IMR-90 (cell line): ENCODE measurements at regions not wholly inside any gene's neighbourhood (a gene's known extent, or its start where the extent isn't known, plus 50 kb on each side); places are given as distances from the start of the nearest gene placed in this dataset.

Experiments used
- ATAC-seq: fragments of 200-7000 bp; cut with Tn5 transposase; 2 replicates; pipeline ENCODE4 v1.9.1; 2020; ENCODE audit warnings: low read depth, mild to moderate bottlenecking, moderate library complexity
- BruUV-seq: library from RNA; stranded (reverse); fragments of 400-500 nt; replicated peaks from 2 replicates; lab custom pipeline; 2021; lab: Mats Ljungman, UMichigan
- CTCF ChIA-PET: fragments of 300-600 bp; formaldehyde crosslinking; extraction: SDS; loops from one replicate; lab custom pipeline; 2021; ENCODE audit warnings: antibody characterized with exemption; lab: Yijun Ruan, JAX
- POLR2A ChIA-PET: fragments of 300-600 bp; sonication (Branson Sonifier 250); formaldehyde crosslinking; loops from one replicate; lab custom pipeline; 2022; ENCODE audit warnings: antibody characterized with exemption; ENCODE audit not compliant: unreplicated experiment; lab: Charles Lee
- DNase-seq: peaks from one replicate; pipeline ENCODE4 v3.0.0; 2013
- H2AFZ ChIP-seq: replicated peaks from 2 replicates; pipeline ENCODE3; 2013; ENCODE audit warnings: low read length, mild to moderate bottlenecking; ENCODE audit not compliant: poor library complexity
- H2AK5ac ChIP-seq: 2 replicates; pipeline ENCODE4 v1.6.1; 2013; ENCODE audit warnings: low read depth, low read length, inconsistent platforms
- H2AK9ac ChIP-seq: replicated peaks from 2 replicates; pipeline ENCODE3; 2013; ENCODE audit warnings: mild to moderate bottlenecking, low read depth, low read length, moderate library complexity; ENCODE audit not compliant: poor library complexity
- H2BK120ac ChIP-seq: 2 replicates; pipeline ENCODE4 v1.6.1; 2013; ENCODE audit warnings: low read depth, low read length, inconsistent platforms
- H2BK15ac ChIP-seq: 3 replicates; pipeline ENCODE4 v1.6.1; 2013; ENCODE audit warnings: low read depth, low read length, inconsistent platforms
- H2BK20ac ChIP-seq: 2 replicates; pipeline ENCODE4 v1.6.1; 2013; ENCODE audit warnings: low read depth, mild to moderate bottlenecking, inconsistent platforms, low read length, moderate library complexity
- H2BK5ac ChIP-seq: 2 replicates; pipeline ENCODE4 v1.6.1; 2013; ENCODE audit warnings: mild to moderate bottlenecking, low read depth, low read length, inconsistent platforms; ENCODE audit not compliant: poor library complexity, severe bottlenecking
- H3K14ac ChIP-seq: replicated peaks from 2 replicates; pipeline ENCODE4 v1.6.1; 2013; ENCODE audit warnings: low read depth, low read length, inconsistent platforms
- H3K18ac ChIP-seq: 2 replicates; pipeline ENCODE4 v1.6.1; 2013; ENCODE audit warnings: low read depth, low read length, control low read depth
- H3K23ac ChIP-seq: 2 replicates; pipeline ENCODE4 v1.6.1; 2013; ENCODE audit warnings: low read depth, low read length, inconsistent platforms
- H3K27ac ChIP-seq: 2 replicates; pipeline ENCODE4 v1.5.1; 2013; ENCODE audit warnings: mild to moderate bottlenecking, control low read depth, low read length; ENCODE audit not compliant: insufficient read depth
- H3K27me3 ChIP-seq: 2 replicates; pipeline ENCODE4 v1.6.1; 2013; ENCODE audit warnings: low read length; ENCODE audit not compliant: control insufficient read depth, insufficient read depth
- H3K36me3 ChIP-seq: 2 replicates; pipeline ENCODE4 v1.6.1; 2013; ENCODE audit warnings: low read length, mixed read lengths; ENCODE audit not compliant: control insufficient read depth, insufficient read depth
- H3K4ac ChIP-seq: 2 replicates; pipeline ENCODE4 v1.6.1; 2013; ENCODE audit warnings: low read depth, low read length, inconsistent platforms
- H3K4me1 ChIP-seq: 2 replicates; pipeline ENCODE4 v1.6.1; 2013; ENCODE audit warnings: low read length, mixed read lengths; ENCODE audit not compliant: control insufficient read depth, insufficient read depth
- H3K4me2 ChIP-seq: 2 replicates; pipeline ENCODE4 v1.6.1; 2013; ENCODE audit warnings: low read depth, mild to moderate bottlenecking, control low read depth, low read length, moderate library complexity
- H3K4me3 ChIP-seq: 2 replicates; pipeline ENCODE4 v1.5.1; 2013; ENCODE audit warnings: low read depth, mild to moderate bottlenecking, control low read depth, low read length, moderate library complexity; ENCODE audit not compliant: insufficient read depth
- H3K56ac ChIP-seq: 2 replicates; pipeline ENCODE4 v1.6.1; 2013; ENCODE audit warnings: low read length, inconsistent platforms; ENCODE audit not compliant: insufficient read depth; ENCODE audit errors: extremely low read depth
- H3K79me1 ChIP-seq, 2 experiments: 2 replicates each; pipeline ENCODE4 v1.6.1; 2013; ENCODE audit warnings: low read length in 2 of 2, inconsistent platforms in 1 of 2, low read depth in 1 of 2
- H3K9ac ChIP-seq: 2 replicates; pipeline ENCODE4 v1.6.1; 2013; ENCODE audit warnings: low read depth, low read length, control low read depth
- H3K9me1 ChIP-seq: 2 replicates; pipeline ENCODE4 v1.6.1; 2013; ENCODE audit warnings: low read length, inconsistent platforms; ENCODE audit not compliant: insufficient read depth
- H3K9me3 ChIP-seq: 2 replicates; pipeline ENCODE4 v1.6.1; 2013; ENCODE audit warnings: low read length; ENCODE audit not compliant: control insufficient read depth, insufficient read depth
- H4K20me1 ChIP-seq: 2 replicates; pipeline ENCODE4 v1.6.1; 2013; ENCODE audit warnings: low read length, inconsistent platforms; ENCODE audit not compliant: insufficient read depth
- H4K5ac ChIP-seq: 2 replicates; pipeline ENCODE4 v1.6.1; 2013; ENCODE audit warnings: mild to moderate bottlenecking, low read depth, low read length, control low read depth
- H4K8ac ChIP-seq, 2 experiments: 2 replicates each; pipeline ENCODE4 v1.6.1; 2013; ENCODE audit warnings: low read depth in 2 of 2, low read length in 2 of 2, control low read depth in 1 of 2, inconsistent platforms in 1 of 2
- H4K91ac ChIP-seq: 2 replicates; pipeline ENCODE4 v1.6.1; 2013; ENCODE audit warnings: low read depth, low read length, inconsistent platforms; ENCODE audit not compliant: insufficient read depth
- BHLHE40 ChIP-seq: fragments of 150-350 bp; IDR thresholded peaks from 2 replicates; pipeline ENCODE4 v1.6.1; 2016; ENCODE audit warnings: mild to moderate bottlenecking, low read depth, low read length
- CEBPB ChIP-seq: IDR thresholded peaks from 2 replicates; pipeline ENCODE4 v1.6.1; 2012; ENCODE audit warnings: low read depth, low read length, improper control_type of control experiment
- CHD1 ChIP-seq: IDR thresholded peaks from 2 replicates; pipeline ENCODE4 v1.6.1; 2012; ENCODE audit warnings: low read depth, low read length, improper control_type of control experiment
- CTCF ChIP-seq: conservative IDR thresholded peaks from 2 replicates; pipeline ENCODE4 v1.5.1; 2012; ENCODE audit warnings: mild to moderate bottlenecking, low read depth, low read length, improper control_type of control experiment
- ELK1 ChIP-seq: fragments of 150-350 bp; IDR thresholded peaks from 2 replicates; pipeline ENCODE4 v1.6.1; 2016; ENCODE audit warnings: low read depth, mild to moderate bottlenecking, low read length, moderate library complexity, borderline replicate concordance
- FOS ChIP-seq: fragments of 150-350 bp; IDR thresholded peaks from 2 replicates; pipeline ENCODE4 v1.6.1; 2016; ENCODE audit warnings: low read depth, low read length
- MAFK ChIP-seq: IDR thresholded peaks from 2 replicates; pipeline ENCODE4 v1.6.1; 2012; ENCODE audit warnings: low read depth, low read length, improper control_type of control experiment
- MAZ ChIP-seq: IDR thresholded peaks from 2 replicates; pipeline ENCODE4 v1.6.1; 2012; ENCODE audit warnings: low read depth, mild to moderate bottlenecking, low read length, improper control_type of control experiment, moderate library complexity, borderline replicate concordance
- MXI1 ChIP-seq: IDR thresholded peaks from 2 replicates; pipeline ENCODE4 v1.6.1; 2012; ENCODE audit warnings: low read depth, mild to moderate bottlenecking, low read length, moderate library complexity, borderline replicate concordance
- NFE2L2 ChIP-seq: fragments of 150-350 bp; IDR thresholded peaks from 2 replicates; pipeline ENCODE4 v1.6.1; 2016; ENCODE audit warnings: low read depth, mild to moderate bottlenecking, low read length
- POLR2A ChIP-seq: IDR thresholded peaks from 2 replicates; pipeline ENCODE4 v1.6.1; 2012; ENCODE audit warnings: mild to moderate bottlenecking, low read depth, low read length
- RAD21 ChIP-seq: IDR thresholded peaks from 2 replicates; pipeline ENCODE4 v1.6.1; 2012; ENCODE audit warnings: low read length, improper control_type of control experiment
- RCOR1 ChIP-seq: IDR thresholded peaks from 2 replicates; pipeline ENCODE4 v1.6.1; 2012; ENCODE audit warnings: mild to moderate bottlenecking, low read length, improper control_type of control experiment; ENCODE audit not compliant: insufficient replicate concordance
- RFX5 ChIP-seq: IDR thresholded peaks from 2 replicates; pipeline ENCODE4 v1.8.0; 2012; ENCODE audit warnings: low read depth, mild to moderate bottlenecking, low read length, moderate library complexity
- SMC3 ChIP-seq: fragments of 150-350 bp; IDR thresholded peaks from 2 replicates; pipeline ENCODE4 v1.6.1; 2016; ENCODE audit warnings: low read depth, mild to moderate bottlenecking, antibody characterized with exemption, low read length, moderate library complexity
- USF2 ChIP-seq: fragments of 150-350 bp; IDR thresholded peaks from 2 replicates; pipeline ENCODE4 v1.6.1; 2017; ENCODE audit warnings: mild to moderate bottlenecking, antibody characterized with exemption, low read length, low read depth
- dilution Hi-C: fragments of 300-500 bp; cut with HindIII; formaldehyde crosslinking; loops from one replicate; pipeline ENCODE4 v1.14.3; 2018; ENCODE audit warnings: low sequenced_read_pairs; ENCODE audit not compliant: unreplicated experiment
- in situ Hi-C: fragments of 300-500 bp; cut with MboI; formaldehyde crosslinking; loops from 3 replicates; pipeline ENCODE4 v1.14.3; 2019; ENCODE audit warnings: low sequenced_read_pairs, inconsistent platforms, mixed read lengths
- intact Hi-C: fragments of 100-400 bp; cut with micrococcal nuclease; formaldehyde crosslinking; loops from 2 replicates; pipeline ENCODE4 v1.10.0; 2022

GRCh38 chr16:58958749-58959148 lies 224.6 kb upstream of the GOT2 start:
- H4K8ac ChIP-seq: no peak overlapping the region
- no peak overlapping the region for H3K56ac ChIP-seq
- H3K9ac ChIP-seq: no peak overlapping the region
- no peak overlapping the region for H4K5ac ChIP-seq
- no peak overlapping the region for H3K4me3 ChIP-seq
- H3K23ac ChIP-seq: no peak overlapping the region
- no peak overlapping the region for H2BK5ac ChIP-seq
- no peak for TF ChIP-seq RCOR1
- TF ChIP-seq POLR2A: no peak
- TF ChIP-seq CEBPB: no peak
- no peak for TF ChIP-seq MAZ
- TF ChIP-seq MXI1: no peak
- TF ChIP-seq FOS: no peak
- no peak for TF ChIP-seq NFE2L2
- no peak for TF ChIP-seq USF2
- no peak for TF ChIP-seq CTCF
- TF ChIP-seq SMC3: no peak
- TF ChIP-seq BHLHE40: no peak
- no peak for TF ChIP-seq MAFK
- TF ChIP-seq CHD1: no peak
- TF ChIP-seq RAD21: no peak
- TF ChIP-seq RFX5: no peak
- TF ChIP-seq ELK1: no peak
- H4K20me1 ChIP-seq: no peaks in the 10 kb centered on the region
- no peak overlapping the region for H3K4ac ChIP-seq
- no peaks in the 10 kb centered on the region for H3K79me1 ChIP-seq
- no peak overlapping the region for H3K14ac ChIP-seq
- intact Hi-C loops: no loop called here
- H2BK20ac ChIP-seq: no peak overlapping the region
- H4K91ac ChIP-seq: no peak overlapping the region
- no peaks in the 10 kb centered on the region for H3K27me3 ChIP-seq
- no peak for ATAC-seq
- no peak overlapping the region for H2AFZ ChIP-seq
- no peak overlapping the region for H2BK120ac ChIP-seq
- no peak overlapping the region for H2AK9ac ChIP-seq
- H3K27ac ChIP-seq: no peak overlapping the region
- no peak for DNase-seq
- H2BK15ac ChIP-seq: no peak overlapping the region
- no peak overlapping the region for H2AK5ac ChIP-seq
- H3K9me3 ChIP-seq: no peaks in the 10 kb centered on the region
- no peaks in the 10 kb centered on the region for H3K36me3 ChIP-seq
- H3K4me1 ChIP-seq: no peaks in the 10 kb centered on the region
- no TSS peak for BruUV-seq
- ChIA-PET CTCF (no interaction called here), POLR2A (no interaction called here)
- in situ Hi-C loops: no loop called here
- H3K18ac ChIP-seq: no peak overlapping the region
- dilution Hi-C loops: no loop called here
- no peaks in the 10 kb centered on the region for H3K9me1 ChIP-seq
- no peak overlapping the region for H3K4me2 ChIP-seq
